ENCODE measurements at regions not wholly inside any gene's neighbourhood (a gene's known extent, or its start where the extent isn't known, plus 50 kb on each side); places are given as distances from the start of the nearest gene placed in this dataset.

DNA sequence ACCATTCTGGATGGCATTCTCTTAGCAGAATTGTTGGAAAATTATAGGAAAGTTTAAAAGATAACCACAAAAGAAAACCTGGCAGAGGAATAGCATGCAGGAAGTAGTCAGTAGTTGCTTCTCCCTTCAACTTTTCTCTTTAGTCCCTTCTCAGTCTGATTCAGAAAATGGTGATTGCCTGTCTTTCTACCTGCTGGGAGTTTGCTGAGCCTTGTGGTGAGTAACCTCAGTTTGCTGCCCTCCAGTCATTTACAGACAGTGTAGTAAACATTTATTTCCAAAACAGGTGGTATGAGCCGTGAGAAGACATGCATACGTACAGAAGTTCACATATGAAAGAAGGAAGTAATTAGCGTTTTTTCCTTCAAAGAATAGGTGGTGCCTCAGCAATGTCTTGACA, 224.7 kb upstream of the POU1F1 start:
- no TSS peak for BruUV-seq (replicated peaks)
- H3K4me2 ChIP-seq (ENCODE audit: low read depth, low read length) = no peak overlapping the region
- H3K27ac ChIP-seq (ENCODE audit: extremely low read length, insufficient read depth, low read length) = no peak overlapping the region
- H3K36me3 ChIP-seq (replicated peaks in 1 of 2; ENCODE audit: control insufficient read depth in 1 of 2, insufficient read depth in 2 of 2, low read length in 2 of 2) = no peaks in the 10 kb centered on the region
- no peaks in the 10 kb centered on the region for H3K9me3 ChIP-seq (ENCODE audit: low read length)
- H4K20me1 ChIP-seq (ENCODE audit: insufficient read depth, low read length) = no peaks in the 10 kb centered on the region
- no peak overlapping the region for H3K9ac ChIP-seq (ENCODE audit: insufficient read depth, low read depth, low read length)
- no peaks in the 10 kb centered on the region for H3K4me1 ChIP-seq (ENCODE audit: insufficient read depth, low read length)
- intact Hi-C loops (cut with micrococcal nuclease; ENCODE audit: unreplicated experiment) (loop anchor here (5.0 kb wide), 1 partner anchor 529 kb away; no protein-coding TSS in a partner anchor), in situ Hi-C loops (cut with HindIII; ENCODE audit: extremely low pct_ligation_motif_present, low pct_unique_long_range_greater_than_20kb) (loop anchor here (5.0 to 10.0 kb wide), 2 partner anchors 146 to 199 kb away; no protein-coding TSS in a partner anchor)
- ChIA-PET POLR2A (no interaction called here), CTCF (ENCODE audit: low intra/inter-chr PET ratio, low total read pairs) (no interaction called here)
- FAIRE-seq (no peak), DNase-seq (ENCODE audit: low spot score) (no peak), ATAC-seq (no peak)
- no peaks in the 10 kb centered on the region for H3K79me2 ChIP-seq (ENCODE audit: insufficient read depth, low read length)
- TF ChIP-seq ZBTB20 (CRISPR knock-in tag; IDR thresholded peaks at IDR 0.05; ENCODE audit: borderline replicate concordance, low read depth) (no peak), JUN (CRISPR knock-in tag; IDR thresholded peaks at IDR 0.05) (no peak), ZNF703 (CRISPR knock-in tag; IDR thresholded peaks at IDR 0.05; ENCODE audit: borderline replicate concordance) (no peak), KDM6A (CRISPR knock-in tag; IDR thresholded peaks at IDR 0.05; ENCODE audit: low read depth) (no peak), EEA1 (CRISPR knock-in tag; IDR thresholded peaks at IDR 0.05; ENCODE audit: borderline replicate concordance) (no peak), NR2C2 (CRISPR knock-in tag; IDR thresholded peaks at IDR 0.05; ENCODE audit: borderline replicate concordance) (no peak)
- TF ChIP-seq, protein P1, sequence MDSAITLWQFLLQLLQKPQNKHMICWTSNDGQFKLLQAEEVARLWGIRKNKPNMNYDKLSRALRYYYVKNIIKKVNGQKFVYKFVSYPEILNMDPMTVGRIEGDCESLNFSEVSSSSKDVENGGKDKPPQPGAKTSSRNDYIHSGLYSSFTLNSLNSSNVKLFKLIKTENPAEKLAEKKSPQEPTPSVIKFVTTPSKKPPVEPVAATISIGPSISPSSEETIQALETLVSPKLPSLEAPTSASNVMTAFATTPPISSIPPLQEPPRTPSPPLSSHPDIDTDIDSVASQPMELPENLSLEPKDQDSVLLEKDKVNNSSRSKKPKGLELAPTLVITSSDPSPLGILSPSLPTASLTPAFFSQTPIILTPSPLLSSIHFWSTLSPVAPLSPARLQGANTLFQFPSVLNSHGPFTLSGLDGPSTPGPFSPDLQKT (CRISPR knock-in tag; IDR thresholded peaks at IDR 0.05; ENCODE audit: borderline replicate concordance) = no peak
- H2AFZ ChIP-seq (ENCODE audit: low read length) = no peak overlapping the region
- no peaks in the 10 kb centered on the region for H3K27me3 ChIP-seq (ENCODE audit: control insufficient read depth in 1 of 2, insufficient read depth in 2 of 2, low read length in 2 of 2)
- WGBS (ENCODE audit: low lambda C conversion rate) = 16% methylated on average over 3 of the region's 3 CpGs
- H3K4me3 ChIP-seq (replicated peaks in 1 of 3; ENCODE audit: insufficient read depth in 1 of 3, low read depth in 2 of 3, low read length in 3 of 3) = no peak overlapping the region

DNA sequence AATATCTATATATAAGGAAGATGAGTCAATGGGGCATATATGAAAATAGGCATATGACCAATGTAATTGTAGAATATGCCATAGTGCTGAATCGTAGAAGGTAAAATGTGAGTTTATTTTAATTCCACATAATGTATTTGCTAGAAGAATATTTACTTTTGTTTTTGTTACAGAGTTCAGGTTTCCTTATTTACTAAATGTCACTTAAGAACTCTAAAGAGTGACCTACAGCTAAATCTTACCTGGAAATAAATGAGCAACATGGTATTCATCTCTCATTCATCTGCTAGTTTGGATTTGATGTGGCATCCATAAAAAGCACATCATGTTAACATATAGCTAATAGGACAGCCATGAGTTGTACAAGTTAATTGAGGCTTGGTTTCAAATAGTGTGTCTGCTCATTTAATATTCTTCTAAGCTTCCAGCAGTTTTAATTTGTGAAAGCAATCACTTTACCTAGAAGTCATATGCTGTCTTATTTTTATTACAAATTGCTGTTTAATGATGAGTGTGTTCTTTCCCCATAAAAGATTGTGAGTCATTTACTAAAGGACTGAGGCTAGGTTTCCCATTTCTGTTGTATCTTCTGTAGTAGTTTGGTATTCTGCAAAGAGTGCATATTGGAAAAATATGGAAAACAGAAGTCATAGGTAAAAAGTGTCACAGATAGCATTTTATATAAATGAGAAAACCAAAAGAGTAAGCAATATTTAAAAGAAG, 222.1 kb upstream of the POU1F1 start:
- no peak overlapping the region for H3K4me2 ChIP-seq (ENCODE audit: low read depth, low read length)
- no peak overlapping the region for H3K4me3 ChIP-seq (replicated peaks in 1 of 3; ENCODE audit: insufficient read depth in 1 of 3, low read depth in 2 of 3, low read length in 3 of 3)
- H3K9me3 ChIP-seq (ENCODE audit: low read length) = no peaks in the 10 kb centered on the region
- BruUV-seq (replicated peaks) = no TSS peak
- CTCF ChIA-PET (ENCODE audit: low intra/inter-chr PET ratio, low total read pairs) = no interaction called here
- H3K79me2 ChIP-seq (ENCODE audit: insufficient read depth, low read length) = no peaks in the 10 kb centered on the region
- H4K20me1 ChIP-seq (ENCODE audit: insufficient read depth, low read length) = no peaks in the 10 kb centered on the region
- ATAC-seq (no peak), DNase-seq (ENCODE audit: low spot score) (no peak), FAIRE-seq (no peak)
- in situ Hi-C loops (cut with HindIII; ENCODE audit: extremely low pct_ligation_motif_present, low pct_unique_long_range_greater_than_20kb) (no loop called here), intact Hi-C loops (cut with micrococcal nuclease; ENCODE audit: unreplicated experiment) (no loop called here)
- POLR2A ChIA-PET = no interaction called here
- no peaks in the 10 kb centered on the region for H3K27me3 ChIP-seq (ENCODE audit: control insufficient read depth in 1 of 2, insufficient read depth in 2 of 2, low read length in 2 of 2)
- no peak overlapping the region for H3K27ac ChIP-seq (ENCODE audit: extremely low read length, insufficient read depth, low read length)
- no peak overlapping the region for H3K9ac ChIP-seq (ENCODE audit: insufficient read depth, low read depth, low read length)
- WGBS (ENCODE audit: low lambda C conversion rate) = 0% methylated on average over 1 of the region's 1 CpG
- no peaks in the 10 kb centered on the region for H3K4me1 ChIP-seq (ENCODE audit: insufficient read depth, low read length)
- no peaks in the 10 kb centered on the region for H3K36me3 ChIP-seq (replicated peaks in 1 of 2; ENCODE audit: control insufficient read depth in 1 of 2, insufficient read depth in 2 of 2, low read length in 2 of 2)
- no peak overlapping the region for H2AFZ ChIP-seq (ENCODE audit: low read length)
- no peak for TF ChIP-seq RFXANK (CRISPR knock-in tag; IDR thresholded peaks at IDR 0.05)

Measured in HepG2 (cell line).